ENCODE measurements at regions not wholly inside any gene's neighbourhood (a gene's known extent, or its start where the extent isn't known, plus 50 kb on each side); places are given as distances from the start of the nearest gene placed in this dataset.
"Not testable (repeated sequence)": the region's sequence is repeated elsewhere in the genome, so short reads cannot be mapped to it uniquely, and the experiment has no call there.

- no peak for DNase-seq
Measured at GRCh38 chr6:160804639-160805038, 102.6 kb downstream of the PLG start.

GRCh38 chr6:160808263-160808662 is 106.2 kb downstream of the PLG start:
- no peak for DNase-seq

GRCh38 chr6:160810238-160810637 is 108.2 kb downstream of the PLG start:
- DNase-seq, result no peak

GRCh38 chr6:160812097-160812496 is 110.1 kb downstream of the PLG start:
- no peak for DNase-seq

- no peak for DNase-seq
Measured at GRCh38 chr6:160818934-160819333, 116.9 kb downstream of the PLG start.

- not testable (repeated sequence) for DNase-seq
Measured at GRCh38 chr6:160820661-160821060, 118.6 kb downstream of the PLG start.

GRCh38 chr6:160831739-160832138 is 129.7 kb downstream of the PLG start:
- no peak for DNase-seq

- no peak for DNase-seq
Measured at GRCh38 chr6:160832422-160832821, 130.4 kb downstream of the PLG start.

GRCh38 chr6:160837146-160837545 is 135.1 kb downstream of the PLG start:
- DNase-seq, result no peak

- no peak for DNase-seq
Measured at GRCh38 chr6:160851031-160851430, 140.5 kb upstream of the MAP3K4 start.

GRCh38 chr6:160853946-160854345 is 137.6 kb upstream of the MAP3K4 start:
- DNase-seq, result no peak

GRCh38 chr6:160858886-160859285 is 132.7 kb upstream of the MAP3K4 start:
- no peak for DNase-seq

- no peak for DNase-seq
Measured at GRCh38 chr6:160859822-160860221, 131.7 kb upstream of the MAP3K4 start.

- no peak for DNase-seq
Measured at GRCh38 chr6:160861824-160862223, 129.7 kb upstream of the MAP3K4 start.

- no peak for DNase-seq
Measured at GRCh38 chr6:160863782-160864181, 127.8 kb upstream of the MAP3K4 start.

GRCh38 chr6:160871320-160871719 is 120.2 kb upstream of the MAP3K4 start:
- DNase-seq, result no peak

GRCh38 chr6:160881148-160881808 is 110.3 kb upstream of the MAP3K4 start:
- DNase-seq, result no peak

GRCh38 chr6:160882006-160882405 is 109.6 kb upstream of the MAP3K4 start:
- no peak for DNase-seq

GRCh38 chr6:160882791-160883279 is 108.7 kb upstream of the MAP3K4 start:
- DNase-seq, result no peak

- no peak for DNase-seq
Measured at GRCh38 chr6:160883560-160883959, 108.0 kb upstream of the MAP3K4 start.

GRCh38 chr6:160883999-160884398 is 107.6 kb upstream of the MAP3K4 start:
- DNase-seq, result no peak

- not testable (repeated sequence) for DNase-seq
Measured at GRCh38 chr6:160889148-160889547, 102.4 kb upstream of the MAP3K4 start.

- no peak for DNase-seq
Measured at GRCh38 chr6:160891690-160892089, 99.9 kb upstream of the MAP3K4 start.

- no peak for DNase-seq
Measured at GRCh38 chr6:160895562-160895961, 96.0 kb upstream of the MAP3K4 start.
